SU-DHL-6 (cell line): ENCODE measurements at regions not wholly inside any gene's neighbourhood (a gene's known extent, or its start where the extent isn't known, plus 50 kb on each side); places are given as distances from the start of the nearest gene placed in this dataset.

Source experiments
- EZH2phosphoT487 ChIP-seq: fragments of 200-600 bp; sonication (generic), shearing (Covaris generic); conservative IDR thresholded peaks from 2 replicates; pipeline ENCODE4 v1.6.1; 2018; ENCODE audit warnings: mild to moderate bottlenecking, antibody characterized with exemption, low read length, moderate library complexity, mixed read lengths
- TF ChIP-seq, protein P1 (sequence below): fragments of 200-600 bp; sonication (generic); IDR thresholded peaks from one replicate; pipeline ENCODE4 v1.5.1; 2017; ENCODE audit warnings: antibody characterized with exemption, mild to moderate bottlenecking, low read length, moderate library complexity; ENCODE audit not compliant: insufficient read depth, poor library complexity, severe bottlenecking

DNA sequence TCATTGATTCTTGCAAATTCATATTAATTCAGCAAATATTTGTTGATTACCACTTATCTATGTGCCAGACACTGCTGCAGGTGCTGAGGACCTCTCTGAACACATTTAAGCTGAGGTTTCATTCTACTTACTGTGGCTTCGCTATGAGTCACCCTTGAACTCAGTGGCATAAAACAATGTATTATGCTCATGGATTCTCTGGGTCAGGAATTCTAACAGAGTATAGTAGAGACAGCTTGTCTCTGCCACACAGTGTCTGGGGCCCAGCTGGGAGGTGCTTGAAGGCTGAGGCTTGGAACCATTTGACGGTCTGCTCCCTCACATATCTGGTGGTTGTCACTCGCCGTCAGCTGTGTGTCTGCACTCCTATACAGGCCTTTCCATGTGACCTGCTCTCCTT lies 124.3 kb upstream of the NR3C1 start:
- TF ChIP-seq, protein P1, sequence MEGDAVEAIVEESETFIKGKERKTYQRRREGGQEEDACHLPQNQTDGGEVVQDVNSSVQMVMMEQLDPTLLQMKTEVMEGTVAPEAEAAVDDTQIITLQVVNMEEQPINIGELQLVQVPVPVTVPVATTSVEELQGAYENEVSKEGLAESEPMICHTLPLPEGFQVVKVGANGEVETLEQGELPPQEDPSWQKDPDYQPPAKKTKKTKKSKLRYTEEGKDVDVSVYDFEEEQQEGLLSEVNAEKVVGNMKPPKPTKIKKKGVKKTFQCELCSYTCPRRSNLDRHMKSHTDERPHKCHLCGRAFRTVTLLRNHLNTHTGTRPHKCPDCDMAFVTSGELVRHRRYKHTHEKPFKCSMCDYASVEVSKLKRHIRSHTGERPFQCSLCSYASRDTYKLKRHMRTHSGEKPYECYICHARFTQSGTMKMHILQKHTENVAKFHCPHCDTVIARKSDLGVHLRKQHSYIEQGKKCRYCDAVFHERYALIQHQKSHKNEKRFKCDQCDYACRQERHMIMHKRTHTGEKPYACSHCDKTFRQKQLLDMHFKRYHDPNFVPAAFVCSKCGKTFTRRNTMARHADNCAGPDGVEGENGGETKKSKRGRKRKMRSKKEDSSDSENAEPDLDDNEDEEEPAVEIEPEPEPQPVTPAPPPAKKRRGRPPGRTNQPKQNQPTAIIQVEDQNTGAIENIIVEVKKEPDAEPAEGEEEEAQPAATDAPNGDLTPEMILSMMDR: no peak
- no peak for TF ChIP-seq EZH2phosphoT487
